ENCODE measurements at regions not wholly inside any gene's neighbourhood (a gene's known extent, or its start where the extent isn't known, plus 50 kb on each side); places are given as distances from the start of the nearest gene placed in this dataset.
"Not testable (repeated sequence)": the region's sequence is repeated elsewhere in the genome, so short reads cannot be mapped to it uniquely, and the experiment has no call there.

DNA sequence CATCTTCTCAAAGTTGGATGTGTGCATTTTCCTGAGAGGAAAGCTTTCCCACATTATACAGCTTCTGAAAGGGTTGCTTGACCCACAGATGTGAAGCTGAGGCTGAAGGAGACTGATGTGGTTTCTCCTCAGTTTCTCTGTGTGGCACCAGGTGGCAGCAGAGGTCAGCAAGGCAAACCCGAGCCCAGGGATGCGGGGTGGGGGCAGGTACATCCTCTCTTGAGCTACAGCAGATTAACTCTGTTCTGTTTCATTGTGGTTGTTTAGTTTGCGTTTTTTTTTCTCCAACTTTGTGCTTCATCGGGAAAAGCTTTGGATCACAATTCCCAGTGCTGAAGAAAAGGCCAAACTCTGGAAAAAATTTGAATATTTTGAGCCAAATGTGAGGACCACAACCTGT, 360.2 kb downstream of the OR4F29 start:
- H3K4me1 ChIP-seq (ENCODE audit: control insufficient read depth in 2 of 3, insufficient read depth in 2 of 3, low read depth in 1 of 3, low read length in 3 of 3); H3K27me3 ChIP-seq (ENCODE audit: control insufficient read depth, insufficient read depth, low read length); FAIRE-seq; DNase-seq; H3K27ac ChIP-seq (ENCODE audit: low read depth in 2 of 2, low read length in 2 of 2); H3K36me3 ChIP-seq (ENCODE audit: control insufficient read depth in 2 of 3, insufficient read depth in 3 of 3, low read length in 3 of 3); H3K9ac ChIP-seq (ENCODE audit: low read length in 3 of 3); H3K4me3 ChIP-seq (ENCODE audit: low read length in 3 of 3); H3K9me3 ChIP-seq (ENCODE audit: control insufficient read depth in 2 of 3, insufficient read depth in 1 of 3, low read length in 3 of 3); intact Hi-C loops (cut with DNase I): not testable (repeated sequence)

GRCh38 chr1:88110-88509, 363.4 kb downstream of the OR4F29 start:
- DNase-seq; H3K27ac ChIP-seq (ENCODE audit: low read depth in 2 of 2, low read length in 2 of 2); H3K36me3 ChIP-seq (ENCODE audit: control insufficient read depth in 2 of 3, insufficient read depth in 3 of 3, low read length in 3 of 3); H3K9ac ChIP-seq (ENCODE audit: low read length in 3 of 3); FAIRE-seq; H3K4me3 ChIP-seq (ENCODE audit: low read length in 3 of 3); H3K27me3 ChIP-seq (ENCODE audit: control insufficient read depth, insufficient read depth, low read length); intact Hi-C loops (cut with DNase I); H3K4me1 ChIP-seq (ENCODE audit: control insufficient read depth in 2 of 3, insufficient read depth in 2 of 3, low read depth in 1 of 3, low read length in 3 of 3); H3K9me3 ChIP-seq (ENCODE audit: control insufficient read depth in 2 of 3, insufficient read depth in 1 of 3, low read length in 3 of 3): not testable (repeated sequence)

DNA sequence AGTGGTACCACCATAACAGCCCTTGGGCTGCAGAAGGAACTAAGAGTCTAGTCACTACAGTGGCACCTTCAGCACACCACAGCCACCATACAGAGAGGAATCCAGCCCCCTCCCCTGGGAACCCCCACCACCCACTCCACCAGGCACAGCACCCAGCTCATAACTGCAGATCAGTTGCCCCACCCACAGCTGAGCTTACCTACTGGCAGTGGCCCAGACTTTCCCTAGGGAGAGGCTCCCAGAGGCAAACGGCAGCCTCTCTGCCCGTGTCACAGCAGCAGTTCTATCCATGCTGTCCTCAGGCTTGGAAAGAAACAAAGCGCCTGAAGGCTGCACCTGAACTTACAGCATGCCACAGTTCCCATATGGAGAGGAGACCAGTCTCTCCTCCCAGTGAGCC, 372.3 kb downstream of the OR4F29 start:
- H3K9ac ChIP-seq (ENCODE audit: low read length in 3 of 3); intact Hi-C loops (cut with DNase I); H3K27ac ChIP-seq (ENCODE audit: low read depth in 2 of 2, low read length in 2 of 2); H3K9me3 ChIP-seq (ENCODE audit: control insufficient read depth in 2 of 3, insufficient read depth in 1 of 3, low read length in 3 of 3); H3K4me1 ChIP-seq (ENCODE audit: control insufficient read depth in 2 of 3, insufficient read depth in 2 of 3, low read depth in 1 of 3, low read length in 3 of 3); H3K27me3 ChIP-seq (ENCODE audit: control insufficient read depth, insufficient read depth, low read length); DNase-seq; H3K4me3 ChIP-seq (ENCODE audit: low read length in 3 of 3); FAIRE-seq; H3K36me3 ChIP-seq (ENCODE audit: control insufficient read depth in 2 of 3, insufficient read depth in 3 of 3, low read length in 3 of 3): not testable (repeated sequence)

DNA sequence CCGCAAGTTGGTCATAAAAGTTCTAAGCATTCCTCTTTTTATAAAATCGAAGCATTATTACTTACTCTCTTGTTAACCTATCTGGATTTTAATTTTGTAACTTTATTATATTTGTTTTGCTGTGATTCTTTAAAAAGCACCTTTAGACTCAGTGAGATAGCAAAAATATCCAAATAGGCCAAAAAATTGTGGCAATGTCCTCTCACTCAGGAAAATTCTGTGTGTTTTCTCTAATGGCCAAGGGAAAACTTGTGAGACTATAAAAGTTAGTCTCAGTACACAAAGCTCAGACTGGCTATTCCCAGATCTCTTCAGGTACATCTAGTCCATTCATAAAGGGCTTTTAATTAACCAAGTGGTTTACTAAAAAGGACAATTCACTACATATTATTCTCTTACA, 386.4 kb downstream of the OR4F29 start, which contains the start of gene OR4F5:
OR4F5 (plus strand) TSS at position 301 of the 400 bp plus-strand sequence.
- H3K9me3 ChIP-seq (ENCODE audit: control insufficient read depth in 2 of 3, insufficient read depth in 1 of 3, low read length in 3 of 3); H3K27ac ChIP-seq (ENCODE audit: low read depth in 2 of 2, low read length in 2 of 2); H3K9ac ChIP-seq (ENCODE audit: low read length in 3 of 3); H3K4me1 ChIP-seq (ENCODE audit: control insufficient read depth in 2 of 3, insufficient read depth in 2 of 3, low read depth in 1 of 3, low read length in 3 of 3); DNase-seq; H3K4me3 ChIP-seq (ENCODE audit: low read length in 3 of 3); FAIRE-seq; intact Hi-C loops (cut with DNase I); H3K36me3 ChIP-seq (ENCODE audit: control insufficient read depth in 2 of 3, insufficient read depth in 3 of 3, low read length in 3 of 3); H3K27me3 ChIP-seq (ENCODE audit: control insufficient read depth, insufficient read depth, low read length): not testable (repeated sequence)

- H3K4me1 ChIP-seq (ENCODE audit: control insufficient read depth in 2 of 3, insufficient read depth in 2 of 3, low read depth in 1 of 3, low read length in 3 of 3); H3K4me3 ChIP-seq (ENCODE audit: low read length in 3 of 3); H3K9ac ChIP-seq (ENCODE audit: low read length in 3 of 3); FAIRE-seq; intact Hi-C loops (cut with DNase I); H3K27ac ChIP-seq (ENCODE audit: low read depth in 2 of 2, low read length in 2 of 2); DNase-seq; H3K36me3 ChIP-seq (ENCODE audit: control insufficient read depth in 2 of 3, insufficient read depth in 3 of 3, low read length in 3 of 3); H3K9me3 ChIP-seq (ENCODE audit: control insufficient read depth in 2 of 3, insufficient read depth in 1 of 3, low read length in 3 of 3); H3K27me3 ChIP-seq (ENCODE audit: control insufficient read depth, insufficient read depth, low read length): not testable (repeated sequence)
These were observed 395.4 kb downstream of the OR4F29 start for GRCh38 chr1:56014-56531.

- DNase-seq; H3K4me3 ChIP-seq (ENCODE audit: low read length in 3 of 3); H3K27ac ChIP-seq (ENCODE audit: low read depth in 2 of 2, low read length in 2 of 2); H3K27me3 ChIP-seq (ENCODE audit: control insufficient read depth, insufficient read depth, low read length); H3K9me3 ChIP-seq (ENCODE audit: control insufficient read depth in 2 of 3, insufficient read depth in 1 of 3, low read length in 3 of 3); FAIRE-seq; intact Hi-C loops (cut with DNase I); H3K9ac ChIP-seq (ENCODE audit: low read length in 3 of 3); H3K36me3 ChIP-seq (ENCODE audit: control insufficient read depth in 2 of 3, insufficient read depth in 3 of 3, low read length in 3 of 3); H3K4me1 ChIP-seq (ENCODE audit: control insufficient read depth in 2 of 3, insufficient read depth in 2 of 3, low read depth in 1 of 3, low read length in 3 of 3): not testable (repeated sequence)
These were observed 398.3 kb downstream of the OR4F29 start for GRCh38 chr1:53182-53581.

GRCh38 chr1:41965-42466, 409.5 kb downstream of the OR4F29 start:
- H3K9me3 ChIP-seq (ENCODE audit: control insufficient read depth in 2 of 3, insufficient read depth in 1 of 3, low read length in 3 of 3); FAIRE-seq: not testable (repeated sequence)

GRCh38 chr1:41197-41596, 410.3 kb downstream of the OR4F29 start:
- H3K27me3 ChIP-seq (ENCODE audit: control insufficient read depth, insufficient read depth, low read length); DNase-seq; H3K9me3 ChIP-seq (ENCODE audit: control insufficient read depth in 2 of 3, insufficient read depth in 1 of 3, low read length in 3 of 3); H3K9ac ChIP-seq (ENCODE audit: low read length in 3 of 3); H3K4me1 ChIP-seq (ENCODE audit: control insufficient read depth in 2 of 3, insufficient read depth in 2 of 3, low read depth in 1 of 3, low read length in 3 of 3); intact Hi-C loops (cut with DNase I); H3K36me3 ChIP-seq (ENCODE audit: control insufficient read depth in 2 of 3, insufficient read depth in 3 of 3, low read length in 3 of 3); H3K27ac ChIP-seq (ENCODE audit: low read depth in 2 of 2, low read length in 2 of 2); FAIRE-seq; H3K4me3 ChIP-seq (ENCODE audit: low read length in 3 of 3): not testable (repeated sequence)

More at GRCh38 chr1:41965-42466, 409.5 kb downstream of the OR4F29 start:
- H3K36me3 ChIP-seq (ENCODE audit: control insufficient read depth in 2 of 3, insufficient read depth in 3 of 3, low read length in 3 of 3); H3K4me1 ChIP-seq (ENCODE audit: control insufficient read depth in 2 of 3, insufficient read depth in 2 of 3, low read depth in 1 of 3, low read length in 3 of 3); H3K4me3 ChIP-seq (ENCODE audit: low read length in 3 of 3); H3K27ac ChIP-seq (ENCODE audit: low read depth in 2 of 2, low read length in 2 of 2); H3K9ac ChIP-seq (ENCODE audit: low read length in 3 of 3); intact Hi-C loops (cut with DNase I); H3K27me3 ChIP-seq (ENCODE audit: control insufficient read depth, insufficient read depth, low read length); DNase-seq: not testable (repeated sequence)
